Kidney capillary endothelial cell (primary cell): ENCODE measurements at regions not wholly inside any gene's neighbourhood (a gene's known extent, or its start where the extent isn't known, plus 50 kb on each side); places are given as distances from the start of the nearest gene placed in this dataset.

Experiments
- DNase-seq: peaks from one replicate; pipeline ENCODE4 v3.0.0-alpha.2; 2018; ENCODE audit warnings: low spot score

DNA sequence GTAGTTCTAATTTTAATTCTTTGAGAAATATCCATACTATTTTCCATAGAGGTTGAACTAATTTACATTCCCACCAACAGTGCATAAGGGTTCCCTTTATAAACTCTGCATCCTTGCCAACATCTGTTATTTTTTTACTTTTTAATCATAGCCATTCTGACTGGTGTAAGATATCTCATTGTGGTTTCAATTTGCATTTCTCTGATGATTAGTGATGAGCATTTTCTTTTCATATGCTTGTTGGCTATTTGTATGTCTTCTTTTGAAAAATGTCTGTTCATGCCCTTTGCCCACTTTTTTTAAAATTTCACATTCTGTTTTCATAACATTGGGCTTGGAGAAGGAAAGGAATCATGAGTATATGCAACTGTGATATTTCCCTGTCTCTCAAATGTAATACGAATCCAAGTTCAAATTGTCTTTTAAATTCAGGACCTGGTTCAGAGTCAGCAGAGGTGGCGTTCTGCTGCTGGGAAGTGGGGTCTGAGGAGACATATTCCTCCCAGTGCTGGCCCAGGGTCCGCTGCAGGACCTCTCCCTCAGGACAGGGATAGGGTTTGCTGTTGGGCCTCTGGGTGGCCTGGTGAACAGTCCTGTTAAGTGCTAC, 81.2 kb upstream of the ETV6 start:
- no peak for DNase-seq

GRCh38 chr12:11568762-11569478, 80.6 kb upstream of the ETV6 start:
- DNase-seq: no peak

DNA sequence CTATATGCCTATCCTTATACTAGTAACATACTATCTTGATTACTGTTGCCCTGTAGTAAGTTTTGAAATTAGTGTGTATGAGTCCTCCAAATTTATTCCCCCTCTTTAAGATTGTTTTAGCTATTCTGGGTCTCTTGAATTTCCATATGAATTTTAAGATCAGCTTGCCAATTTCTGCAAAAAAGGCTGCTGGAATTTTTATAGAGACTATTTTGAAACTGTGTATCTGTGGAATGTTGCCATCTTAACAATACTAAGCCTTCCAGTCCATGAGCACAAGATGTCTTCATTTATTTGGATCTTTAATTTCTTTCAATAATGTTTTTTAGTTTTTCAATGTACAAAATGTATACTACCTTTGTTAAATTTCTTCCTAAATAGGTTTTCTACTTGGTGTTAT, 79.8 kb upstream of the ETV6 start:
- DNase-seq: no peak

DNA sequence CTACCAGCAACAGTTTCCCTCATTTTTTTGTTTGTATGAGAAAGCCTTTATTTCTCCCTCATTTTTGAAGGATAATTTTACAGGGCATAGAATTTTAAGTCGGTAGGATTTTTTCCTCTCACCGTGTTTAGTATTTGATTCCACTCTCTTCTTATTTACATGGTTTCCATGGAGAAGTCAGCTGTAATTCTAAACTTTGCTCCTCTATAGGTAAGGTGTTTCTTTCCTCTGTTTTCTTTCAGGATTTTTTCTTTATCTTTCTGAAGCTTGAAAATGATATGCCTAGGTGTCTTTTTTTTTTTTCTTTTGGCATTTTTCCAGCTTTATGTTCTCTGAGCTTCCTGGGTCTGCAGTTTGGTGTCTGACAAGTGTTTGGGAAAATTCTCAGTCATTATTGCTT, 75.6 kb upstream of the ETV6 start:
- no peak for DNase-seq

DNA sequence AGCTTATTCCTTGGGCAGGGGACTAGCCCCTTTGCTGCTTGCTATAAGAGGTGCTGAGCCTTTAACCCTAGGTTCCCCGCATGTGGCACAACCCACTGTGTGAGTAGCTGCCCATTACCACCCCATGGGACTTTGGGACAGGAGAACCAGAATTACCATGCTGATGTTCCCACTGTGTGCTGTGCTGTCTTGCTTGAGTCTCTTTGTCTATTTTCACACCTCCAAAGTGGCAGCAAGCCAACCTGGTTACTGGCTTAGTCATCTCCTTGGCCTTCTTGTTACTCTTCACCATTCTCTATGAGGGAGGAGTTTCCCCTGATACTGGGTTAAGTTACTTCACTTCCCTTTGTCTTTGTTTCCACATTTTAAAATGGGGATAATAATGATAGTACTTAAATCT, 73.4 kb upstream of the ETV6 start:
- DNase-seq: peak; percentile 39

GRCh38 chr12:11577658-11578260, 71.7 kb upstream of the ETV6 start:
- no peak for DNase-seq

- DNase-seq: no peak
These were observed 70.9 kb upstream of the ETV6 start for GRCh38 chr12:11578461-11578993.

- DNase-seq: peak; percentile 26
These were observed 69.2 kb upstream of the ETV6 start for GRCh38 chr12:11580125-11580751.

DNA sequence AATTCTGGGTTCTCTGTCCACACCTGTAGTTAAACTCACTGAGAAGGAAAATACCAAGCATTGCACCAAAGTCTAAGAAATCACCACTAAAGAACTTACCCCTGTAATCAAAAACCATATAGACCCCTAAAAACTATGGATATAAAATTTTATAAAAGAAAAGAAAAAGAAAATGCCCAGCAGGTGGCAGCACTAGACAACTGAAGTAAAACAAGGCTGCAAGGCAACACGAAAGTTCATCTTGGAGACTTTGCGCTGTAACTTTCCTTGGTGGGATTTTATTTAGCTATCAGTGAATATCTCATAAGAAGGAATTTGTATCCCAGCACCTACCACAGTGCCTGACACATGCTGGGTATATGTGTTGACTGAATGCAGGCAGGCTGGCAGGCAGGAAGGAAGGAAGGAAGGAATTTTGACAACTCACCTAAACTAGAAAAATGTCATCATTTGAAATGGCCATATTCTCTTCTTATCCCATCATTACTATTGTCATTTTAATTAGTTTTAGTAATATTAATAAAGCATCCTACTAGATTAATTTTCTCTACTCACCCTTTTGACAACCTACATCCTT, 68.2 kb upstream of the ETV6 start:
- peak; percentile 76 for DNase-seq

- no peak for DNase-seq
These were observed 65.1 kb upstream of the ETV6 start for GRCh38 chr12:11584221-11584855.

DNA sequence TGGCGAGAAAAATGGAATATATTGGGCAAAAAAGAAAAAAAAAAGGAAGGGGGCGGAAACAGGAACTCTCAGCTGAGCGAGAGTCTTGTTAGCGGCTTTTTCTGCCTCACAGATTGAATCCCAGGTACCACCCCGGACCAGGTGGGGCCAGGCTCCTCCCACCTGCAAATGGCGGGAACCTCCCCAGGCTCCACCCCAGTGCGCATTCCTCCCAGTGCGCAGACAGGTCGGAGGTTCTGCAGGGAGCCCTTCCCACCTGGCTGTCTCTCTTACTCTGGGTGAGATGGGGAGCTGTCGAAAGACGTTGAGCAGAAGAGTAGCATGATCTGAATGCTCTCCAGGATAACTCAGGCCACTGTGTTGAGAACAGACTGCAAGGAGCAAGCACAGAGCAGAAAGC, 57.0 kb upstream of the ETV6 start:
- DNase-seq: no peak

GRCh38 chr12:11593013-11593412, 56.5 kb upstream of the ETV6 start:
- no peak for DNase-seq

DNA sequence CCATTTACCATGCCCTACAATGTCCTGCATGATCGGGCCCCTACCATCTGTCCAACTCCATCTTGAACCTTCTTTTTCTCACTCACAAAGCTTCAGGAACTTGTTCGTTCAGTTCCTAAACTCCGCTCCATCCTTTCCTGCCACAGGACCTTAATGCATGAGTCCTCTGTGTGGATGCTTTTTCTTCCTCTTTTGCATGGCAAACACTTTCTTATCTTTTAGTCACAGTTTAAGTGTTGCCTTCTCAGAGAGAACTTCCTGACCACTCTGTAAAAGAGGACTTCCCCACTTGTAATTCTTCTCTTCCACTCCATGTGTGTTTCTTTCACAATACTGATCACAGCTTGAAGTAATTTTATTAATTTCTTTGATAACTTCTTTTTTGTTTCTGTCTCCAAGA, 54.4 kb upstream of the ETV6 start:
- DNase-seq: no peak

GRCh38 chr12:11596141-11596540, 53.3 kb upstream of the ETV6 start:
- no peak for DNase-seq

DNA sequence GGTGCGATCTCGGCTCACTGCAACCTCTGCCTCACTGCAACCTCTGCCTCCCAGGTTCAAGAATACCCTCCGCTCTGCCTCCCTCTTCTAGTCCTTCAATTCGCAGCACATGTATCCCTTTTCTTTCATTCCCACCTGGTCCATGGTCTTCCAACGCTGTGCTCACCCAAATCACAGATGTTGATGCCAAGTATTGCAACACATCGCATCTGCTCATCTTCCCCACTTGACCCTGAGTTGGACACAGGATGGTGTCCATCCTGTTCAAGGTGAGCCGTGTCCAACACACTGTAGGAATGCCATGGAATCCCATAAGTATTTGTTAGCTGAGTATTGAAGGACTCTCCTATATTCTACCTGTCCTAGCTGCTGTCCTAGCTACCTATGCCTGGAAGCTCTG, 50.6 kb upstream of the ETV6 start:
- DNase-seq: no peak
